Activated T-helper 17 cell treated with anti-CD3 and anti-CD28 coated beads, Interleukin-2, amount 50 U/mL, for 72 hours (primary cell): ENCODE measurements at regions not wholly inside any gene's neighbourhood (a gene's known extent, or its start where the extent isn't known, plus 50 kb on each side); places are given as distances from the start of the nearest gene placed in this dataset.
"Not testable (repeated sequence)": the region's sequence is repeated elsewhere in the genome, so short reads cannot be mapped to it uniquely, and the experiment has no call there.

Experiments used
- ATAC-seq: fragments of 150-1000 bp; cut with Tn5 transposase; replicated peaks from 2 replicates; pipeline ENCODE4 v1.10.0; 2021; ENCODE audit warnings: mild to moderate bottlenecking, moderate library complexity
- H3K27ac Mint-ChIP-seq: one replicate; pipeline ENCODE4 v1.8.0; 2022; ENCODE audit warnings: mixed read lengths
- H3K27me3 Mint-ChIP-seq: one replicate; pipeline ENCODE4 v1.8.0; 2022; ENCODE audit warnings: mixed read lengths
- H3K36me3 Mint-ChIP-seq: one replicate; pipeline ENCODE4 v1.8.0; 2022; ENCODE audit warnings: low read depth, mild to moderate bottlenecking, mixed read lengths
- H3K4me1 Mint-ChIP-seq: one replicate; pipeline ENCODE4 v1.8.0; 2022; ENCODE audit warnings: mixed read lengths
- H3K4me3 Mint-ChIP-seq: one replicate; pipeline ENCODE4 v1.8.0; 2022; ENCODE audit warnings: mild to moderate bottlenecking, mixed read lengths
- H3K9me3 Mint-ChIP-seq: one replicate; pipeline ENCODE4 v1.8.0; 2022; ENCODE audit warnings: mixed read lengths

- no peak overlapping the region for H3K4me3 Mint-ChIP-seq
- no peaks in the 10 kb centered on the region for H3K27me3 Mint-ChIP-seq
- no peak overlapping the region for H3K27ac Mint-ChIP-seq
- H3K9me3 Mint-ChIP-seq: peaks cover 22% of the 10 kb centered on the region
- no peak for ATAC-seq
- no peaks in the 10 kb centered on the region for H3K4me1 Mint-ChIP-seq
- no peaks in the 10 kb centered on the region for H3K36me3 Mint-ChIP-seq
These were observed 53.5 kb downstream of the FSCB start for GRCh38 chr14:44453433-44454171.

- H3K4me3 Mint-ChIP-seq: not testable (repeated sequence)
These were observed 56.9 kb downstream of the FSCB start for GRCh38 chr14:44450232-44450631.

GRCh38 chr14:44449680-44450079 lies 57.4 kb downstream of the FSCB start:
- Mint-ChIP-seq H3K4me1 (no peaks in the 10 kb centered on the region), H3K4me3 (no peak overlapping the region), H3K27ac (no peak overlapping the region), H3K36me3 (no peaks in the 10 kb centered on the region), H3K27me3 (no peaks in the 10 kb centered on the region), H3K9me3 (peaks cover 10% of the 10 kb centered on the region)
- ATAC-seq: no peak

More at GRCh38 chr14:44450232-44450631, 56.9 kb downstream of the FSCB start:
- H3K4me1 Mint-ChIP-seq, H3K36me3 Mint-ChIP-seq, H3K27me3 Mint-ChIP-seq, ATAC-seq, H3K27ac Mint-ChIP-seq: not testable (repeated sequence)
- H3K9me3 Mint-ChIP-seq: peaks cover 10% of the 10 kb centered on the region

GRCh38 chr14:44448951-44449358 lies 58.1 kb downstream of the FSCB start:
- peaks cover 10% of the 10 kb centered on the region for H3K9me3 Mint-ChIP-seq
- no peaks in the 10 kb centered on the region for H3K36me3 Mint-ChIP-seq
- no peak for ATAC-seq
- no peak overlapping the region for H3K27ac Mint-ChIP-seq
- no peaks in the 10 kb centered on the region for H3K27me3 Mint-ChIP-seq
- no peak overlapping the region for H3K4me3 Mint-ChIP-seq
- no peaks in the 10 kb centered on the region for H3K4me1 Mint-ChIP-seq

- no peaks in the 10 kb centered on the region for H3K27me3 Mint-ChIP-seq
- H3K36me3 Mint-ChIP-seq: no peaks in the 10 kb centered on the region
- H3K9me3 Mint-ChIP-seq: peaks cover 10% of the 10 kb centered on the region
- H3K4me3 Mint-ChIP-seq: no peak overlapping the region
- no peaks in the 10 kb centered on the region for H3K4me1 Mint-ChIP-seq
- no peak overlapping the region for H3K27ac Mint-ChIP-seq
- no peak for ATAC-seq
These were observed 60.1 kb downstream of the FSCB start for GRCh38 chr14:44446965-44447364.

- Mint-ChIP-seq H3K4me1 (no peaks in the 10 kb centered on the region), H3K36me3 (no peaks in the 10 kb centered on the region), H3K27me3 (no peaks in the 10 kb centered on the region), H3K9me3 (peaks cover 5% of the 10 kb centered on the region), H3K27ac (no peak overlapping the region), H3K4me3 (no peak overlapping the region)
- no peak for ATAC-seq
These were observed 62.6 kb downstream of the FSCB start for GRCh38 chr14:44444454-44444853.

- Mint-ChIP-seq H3K27me3 (no peaks in the 10 kb centered on the region), H3K4me3 (no peak overlapping the region), H3K4me1 (no peaks in the 10 kb centered on the region), H3K27ac (no peak overlapping the region), H3K9me3 (no peaks in the 10 kb centered on the region), H3K36me3 (no peaks in the 10 kb centered on the region)
- no peak for ATAC-seq
These were observed 68.1 kb downstream of the FSCB start for GRCh38 chr14:44438936-44439335.

GRCh38 chr14:44438221-44438620 lies 68.9 kb downstream of the FSCB start:
- Mint-ChIP-seq H3K27me3 (no peaks in the 10 kb centered on the region), H3K4me1 (no peaks in the 10 kb centered on the region), H3K4me3 (no peak overlapping the region), H3K27ac (no peak overlapping the region), H3K36me3 (no peaks in the 10 kb centered on the region), H3K9me3 (no peaks in the 10 kb centered on the region)
- ATAC-seq: no peak

- no peak for ATAC-seq
- Mint-ChIP-seq H3K4me3 (no peak overlapping the region), H3K27ac (no peak overlapping the region), H3K9me3 (no peaks in the 10 kb centered on the region), H3K36me3 (no peaks in the 10 kb centered on the region), H3K27me3 (no peaks in the 10 kb centered on the region), H3K4me1 (no peaks in the 10 kb centered on the region)
These were observed 70.6 kb downstream of the FSCB start for GRCh38 chr14:44436458-44436857.

GRCh38 chr14:44428231-44428945 lies 78.7 kb downstream of the FSCB start:
- H3K4me3 Mint-ChIP-seq: no peak overlapping the region
- H3K27ac Mint-ChIP-seq: no peak overlapping the region
- peaks cover 22% of the 10 kb centered on the region for H3K9me3 Mint-ChIP-seq
- no peaks in the 10 kb centered on the region for H3K27me3 Mint-ChIP-seq
- no peaks in the 10 kb centered on the region for H3K4me1 Mint-ChIP-seq
- no peaks in the 10 kb centered on the region for H3K36me3 Mint-ChIP-seq
- no peak for ATAC-seq

- Mint-ChIP-seq H3K4me1 (no peaks in the 10 kb centered on the region), H3K9me3 (peaks cover 18% of the 10 kb centered on the region), H3K27me3 (no peaks in the 10 kb centered on the region), H3K36me3 (no peaks in the 10 kb centered on the region), H3K27ac (no peak overlapping the region), H3K4me3 (no peak overlapping the region)
- ATAC-seq: no peak
These were observed 84.4 kb downstream of the FSCB start for GRCh38 chr14:44422699-44423098.

- Mint-ChIP-seq H3K36me3 (no peaks in the 10 kb centered on the region), H3K4me3 (no peak overlapping the region), H3K27ac (no peak overlapping the region), H3K27me3 (no peaks in the 10 kb centered on the region), H3K4me1 (no peaks in the 10 kb centered on the region), H3K9me3 (peaks cover 13% of the 10 kb centered on the region)
- ATAC-seq: no peak
These were observed 86.9 kb downstream of the FSCB start for GRCh38 chr14:44420226-44420625.

GRCh38 chr14:44418856-44419255 lies 88.2 kb downstream of the FSCB start:
- H3K4me1 Mint-ChIP-seq: no peaks in the 10 kb centered on the region
- no peak overlapping the region for H3K27ac Mint-ChIP-seq
- no peaks in the 10 kb centered on the region for H3K27me3 Mint-ChIP-seq
- ATAC-seq: no peak
- peaks cover 13% of the 10 kb centered on the region for H3K9me3 Mint-ChIP-seq
- no peaks in the 10 kb centered on the region for H3K36me3 Mint-ChIP-seq
- H3K4me3 Mint-ChIP-seq: no peak overlapping the region

GRCh38 chr14:44417809-44418208 lies 89.3 kb downstream of the FSCB start:
- Mint-ChIP-seq H3K4me3 (no peak overlapping the region), H3K27me3 (no peaks in the 10 kb centered on the region), H3K4me1 (no peaks in the 10 kb centered on the region), H3K9me3 (peaks cover 12% of the 10 kb centered on the region), H3K27ac (no peak overlapping the region), H3K36me3 (no peaks in the 10 kb centered on the region)
- no peak for ATAC-seq

GRCh38 chr14:44414646-44415045 lies 92.4 kb downstream of the FSCB start:
- H3K27me3 Mint-ChIP-seq: no peaks in the 10 kb centered on the region
- no peaks in the 10 kb centered on the region for H3K36me3 Mint-ChIP-seq
- no peak overlapping the region for H3K27ac Mint-ChIP-seq
- ATAC-seq: no peak
- no peaks in the 10 kb centered on the region for H3K4me1 Mint-ChIP-seq
- H3K9me3 Mint-ChIP-seq: peaks cover 9% of the 10 kb centered on the region
- H3K4me3 Mint-ChIP-seq: no peak overlapping the region
